ENCODE measurements at regions not wholly inside any gene's neighbourhood (a gene's known extent, or its start where the extent isn't known, plus 50 kb on each side); places are given as distances from the start of the nearest gene placed in this dataset.

DNA sequence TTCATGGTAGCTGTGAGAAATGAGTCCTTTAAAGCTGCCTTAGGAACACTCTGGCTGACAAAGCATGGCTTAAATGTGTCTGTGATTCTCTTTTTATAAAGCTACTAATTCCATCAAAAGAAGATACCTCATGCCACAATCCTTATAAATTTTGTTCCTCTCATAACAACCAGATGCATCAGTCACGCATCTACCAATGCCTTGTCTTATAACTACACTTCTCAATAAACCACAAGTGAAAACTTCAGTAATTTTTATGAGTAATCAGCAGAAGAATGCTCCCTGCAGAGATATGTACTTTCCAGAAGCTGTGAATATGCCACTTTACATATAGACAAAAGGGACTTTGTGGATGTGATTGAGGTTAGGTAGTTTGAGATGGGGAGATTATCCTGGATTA is 147.8 kb downstream of the SUCLA2 start:
- no peak overlapping the region for H3K27ac ChIP-seq (ENCODE audit: low read length in 2 of 2)
- H3K4me1 ChIP-seq (ENCODE audit: control insufficient read depth in 2 of 2, insufficient read depth in 2 of 2, low read length in 2 of 2) = no peaks in the 10 kb centered on the region
- Mint-ChIP-seq H3K4me3 (no peak overlapping the region), H3K27me3 (peaks cover 6% of the 10 kb centered on the region), H3K9me3 (ENCODE audit: insufficient read depth) (no peaks in the 10 kb centered on the region), H3K4me1 (no peaks in the 10 kb centered on the region), H3K27ac (no peak overlapping the region)
- CTCF ChIA-PET = no interaction called here
- H3K4me3 ChIP-seq (ENCODE audit: control extremely low read depth in 1 of 5, extremely low read depth in 1 of 5, insufficient read depth in 1 of 5, low read depth in 2 of 5, low read length in 4 of 5) = no peak overlapping the region
- no peak for DNase-seq
- POLR2A ChIA-PET = no interaction called here
- ATAC-seq (ENCODE audit: low read depth) = no peak
- TF ChIP-seq, protein P1, sequence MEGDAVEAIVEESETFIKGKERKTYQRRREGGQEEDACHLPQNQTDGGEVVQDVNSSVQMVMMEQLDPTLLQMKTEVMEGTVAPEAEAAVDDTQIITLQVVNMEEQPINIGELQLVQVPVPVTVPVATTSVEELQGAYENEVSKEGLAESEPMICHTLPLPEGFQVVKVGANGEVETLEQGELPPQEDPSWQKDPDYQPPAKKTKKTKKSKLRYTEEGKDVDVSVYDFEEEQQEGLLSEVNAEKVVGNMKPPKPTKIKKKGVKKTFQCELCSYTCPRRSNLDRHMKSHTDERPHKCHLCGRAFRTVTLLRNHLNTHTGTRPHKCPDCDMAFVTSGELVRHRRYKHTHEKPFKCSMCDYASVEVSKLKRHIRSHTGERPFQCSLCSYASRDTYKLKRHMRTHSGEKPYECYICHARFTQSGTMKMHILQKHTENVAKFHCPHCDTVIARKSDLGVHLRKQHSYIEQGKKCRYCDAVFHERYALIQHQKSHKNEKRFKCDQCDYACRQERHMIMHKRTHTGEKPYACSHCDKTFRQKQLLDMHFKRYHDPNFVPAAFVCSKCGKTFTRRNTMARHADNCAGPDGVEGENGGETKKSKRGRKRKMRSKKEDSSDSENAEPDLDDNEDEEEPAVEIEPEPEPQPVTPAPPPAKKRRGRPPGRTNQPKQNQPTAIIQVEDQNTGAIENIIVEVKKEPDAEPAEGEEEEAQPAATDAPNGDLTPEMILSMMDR (IDR thresholded peaks at IDR 0.05) = no peak
- TF ChIP-seq EZH2 (IDR thresholded peaks at IDR 0.05; ENCODE audit: borderline replicate concordance, insufficient read depth, low read depth, low read length, poor library complexity, severe bottlenecking) = no peak
- WGBS (ENCODE audit: insufficient coverage) = no CpG with 5 or more reads among the region's 1 CpG
- H3K4me2 ChIP-seq (replicated peaks; ENCODE audit: low read depth, low read length, poor library complexity, severe bottlenecking) = no peak overlapping the region
- H4K20me1 ChIP-seq (ENCODE audit: control insufficient read depth, insufficient read depth, low read length, poor library complexity, severe bottlenecking) = no peaks in the 10 kb centered on the region
- H3K9ac ChIP-seq (ENCODE audit: low read length) = no peak overlapping the region
- no peaks in the 10 kb centered on the region for H3K9me3 ChIP-seq (ENCODE audit: control extremely low read depth in 1 of 3, control insufficient read depth in 2 of 3, insufficient read depth in 1 of 3, low read length in 2 of 3)
- H3K27me3 ChIP-seq (replicated peaks in 1 of 4; ENCODE audit: control extremely low read depth in 1 of 4, control insufficient read depth in 3 of 4, insufficient read depth in 4 of 4, low read length in 3 of 4) = no peaks in the 10 kb centered on the region
- H3K79me2 ChIP-seq (ENCODE audit: control insufficient read depth, insufficient read depth, low read length) = no peaks in the 10 kb centered on the region
- no peak overlapping the region for H2AFZ ChIP-seq (ENCODE audit: insufficient read depth, low read depth, low read length, poor library complexity, severe bottlenecking)
- intact Hi-C loops (cut with micrococcal nuclease) = no loop called here
- H3K36me3 ChIP-seq (replicated peaks in 1 of 2; ENCODE audit: control extremely low read depth in 1 of 2, control insufficient read depth in 1 of 2, extremely low read depth in 1 of 2, insufficient read depth in 2 of 2, low read length in 1 of 2) = no peaks in the 10 kb centered on the region

DNA sequence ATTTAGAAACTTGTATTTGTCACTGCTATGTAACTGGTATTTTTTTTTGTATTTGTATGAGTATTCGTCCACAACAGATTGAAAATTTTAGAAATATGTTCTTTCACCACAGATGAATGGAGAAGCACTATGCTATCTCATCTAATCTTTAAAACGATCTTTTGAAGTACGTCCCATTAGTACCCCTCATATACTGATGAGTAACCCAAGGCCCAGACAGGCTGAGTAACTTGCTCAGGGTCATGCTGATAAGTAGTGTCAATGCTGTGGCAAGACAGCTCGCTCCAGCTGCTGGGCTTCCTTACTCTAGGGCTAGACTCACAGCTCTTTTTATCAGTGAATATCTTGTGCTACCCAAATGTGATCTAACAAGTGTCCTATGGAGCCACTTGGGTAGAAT is 154.2 kb downstream of the SUCLA2 start:
- WGBS (ENCODE audit: insufficient coverage) = no CpG with 5 or more reads among the region's 4 CpGs
- H4K20me1 ChIP-seq (ENCODE audit: control insufficient read depth, insufficient read depth, low read length, poor library complexity, severe bottlenecking) = no peaks in the 10 kb centered on the region
- no peak for DNase-seq
- H3K9me3 ChIP-seq (ENCODE audit: control extremely low read depth in 1 of 3, control insufficient read depth in 2 of 3, insufficient read depth in 1 of 3, low read length in 2 of 3) = no peaks in the 10 kb centered on the region
- TF ChIP-seq, protein P1 (IDR thresholded peaks at IDR 0.05) = no peak
- TF ChIP-seq EZH2 (IDR thresholded peaks at IDR 0.05; ENCODE audit: borderline replicate concordance, insufficient read depth, low read depth, low read length, poor library complexity, severe bottlenecking) = no peak
- no peak overlapping the region for H3K9ac ChIP-seq (ENCODE audit: low read length)
- intact Hi-C loops (cut with micrococcal nuclease) = no loop called here
- Mint-ChIP-seq H3K4me1 (no peaks in the 10 kb centered on the region), H3K9me3 (ENCODE audit: insufficient read depth) (no peaks in the 10 kb centered on the region), H3K4me3 (no peak overlapping the region), H3K27ac (no peak overlapping the region), H3K27me3 (peaks cover 6% of the 10 kb centered on the region)
- H2AFZ ChIP-seq (ENCODE audit: insufficient read depth, low read depth, low read length, poor library complexity, severe bottlenecking) = no peak overlapping the region
- no peak for ATAC-seq (ENCODE audit: low read depth)
- H3K4me3 ChIP-seq (ENCODE audit: control extremely low read depth in 1 of 5, extremely low read depth in 1 of 5, insufficient read depth in 1 of 5, low read depth in 2 of 5, low read length in 4 of 5) = no peak overlapping the region
- POLR2A ChIA-PET = no interaction called here
- no peak overlapping the region for H3K4me2 ChIP-seq (replicated peaks; ENCODE audit: low read depth, low read length, poor library complexity, severe bottlenecking)
- no peak overlapping the region for H3K27ac ChIP-seq (ENCODE audit: low read length in 2 of 2)
- CTCF ChIA-PET = no interaction called here
- H3K4me1 ChIP-seq (ENCODE audit: control insufficient read depth in 2 of 2, insufficient read depth in 2 of 2, low read length in 2 of 2) = no peaks in the 10 kb centered on the region
- no peaks in the 10 kb centered on the region for H3K79me2 ChIP-seq (ENCODE audit: control insufficient read depth, insufficient read depth, low read length)
- no peaks in the 10 kb centered on the region for H3K27me3 ChIP-seq (replicated peaks in 1 of 4; ENCODE audit: control extremely low read depth in 1 of 4, control insufficient read depth in 3 of 4, insufficient read depth in 4 of 4, low read length in 3 of 4)
- no peaks in the 10 kb centered on the region for H3K36me3 ChIP-seq (replicated peaks in 1 of 2; ENCODE audit: control extremely low read depth in 1 of 2, control insufficient read depth in 1 of 2, extremely low read depth in 1 of 2, insufficient read depth in 2 of 2, low read length in 1 of 2)

Data from B cell (primary cell).